ENCODE measurements at regions not wholly inside any gene's neighbourhood (a gene's known extent, or its start where the extent isn't known, plus 50 kb on each side); places are given as distances from the start of the nearest gene placed in this dataset.

DNA sequence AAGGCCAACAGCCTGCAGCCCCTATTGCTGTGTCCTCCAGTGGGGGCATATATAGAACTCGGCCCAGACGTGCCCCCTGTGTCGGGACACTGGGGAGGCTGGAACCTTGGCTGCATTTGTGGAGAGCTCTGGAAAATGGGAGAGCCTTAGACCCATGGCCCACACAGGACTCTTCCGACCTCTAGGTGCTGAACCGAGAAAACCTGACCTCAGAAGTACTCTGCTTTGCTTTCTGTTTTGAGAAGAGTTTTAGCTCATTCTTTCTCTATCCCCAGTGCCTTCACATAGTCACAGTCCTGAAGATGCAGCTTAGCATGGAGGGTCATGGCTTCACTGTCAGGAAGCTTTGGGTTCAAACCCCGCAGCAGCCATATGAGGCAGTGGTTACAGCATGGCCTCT, 271.8 kb upstream of the B3GAT1 start:
- no peak for DNase-seq (ENCODE audit: low read depth)
- H3K4me3 ChIP-seq (ENCODE audit: low read length), result no peak overlapping the region
- TF ChIP-seq CTCF (conservative IDR thresholded peaks at IDR 0.05; ENCODE audit: low read depth, low read length), result no peak

DNA sequence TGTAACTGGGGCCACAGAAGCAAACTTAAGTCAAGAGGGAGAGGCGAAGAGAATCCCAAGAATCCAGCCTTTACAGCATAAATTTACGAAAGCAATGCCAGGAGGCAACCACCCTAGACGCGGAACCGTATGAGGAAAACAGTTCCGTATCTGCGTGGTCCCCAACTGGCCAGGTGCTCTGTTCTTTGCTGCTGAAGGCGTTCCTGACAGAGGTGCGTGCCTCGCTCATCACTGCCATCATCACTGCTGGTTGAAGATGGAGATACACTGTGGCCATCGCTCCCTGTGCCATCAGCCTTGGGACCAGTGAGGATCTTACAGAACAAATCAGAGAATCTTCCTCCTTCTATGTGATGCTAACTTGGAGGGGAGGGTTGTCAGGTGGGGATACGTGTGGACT, 270.5 kb upstream of the B3GAT1 start:
- no peak for DNase-seq (ENCODE audit: low read depth)
- H3K4me3 ChIP-seq (ENCODE audit: low read length), result no peak overlapping the region
- TF ChIP-seq CTCF (conservative IDR thresholded peaks at IDR 0.05; ENCODE audit: low read depth, low read length), result no peak

GRCh38 chr11:134679592-134679991, 267.6 kb upstream of the B3GAT1 start:
- TF ChIP-seq CTCF (conservative IDR thresholded peaks at IDR 0.05; ENCODE audit: low read depth, low read length), result no peak
- no peak overlapping the region for H3K4me3 ChIP-seq (ENCODE audit: low read length)
- no peak for DNase-seq (ENCODE audit: low read depth)

DNA sequence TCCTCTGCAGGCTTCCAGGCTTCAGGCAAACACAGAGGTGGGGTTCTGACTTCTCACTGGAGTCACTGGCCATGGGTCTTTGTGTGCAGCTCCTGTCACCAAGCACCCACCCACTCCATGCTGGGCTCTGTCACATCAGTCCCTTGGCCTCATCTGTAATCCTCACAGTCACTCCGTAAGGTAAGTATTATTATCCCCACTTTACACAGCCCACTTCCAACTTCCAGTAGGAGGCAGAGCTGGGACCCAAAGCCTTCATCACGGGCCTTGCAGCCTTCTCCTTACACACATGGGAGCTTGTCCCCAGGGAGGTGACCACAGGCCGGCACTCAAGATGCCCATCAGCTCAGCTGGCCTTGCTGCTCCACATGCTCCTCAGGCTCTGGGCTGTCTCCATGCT, 266.7 kb upstream of the B3GAT1 start:
- no peak for TF ChIP-seq CTCF (conservative IDR thresholded peaks at IDR 0.05; ENCODE audit: low read depth, low read length)
- DNase-seq (ENCODE audit: low read depth), result no peak

DNA sequence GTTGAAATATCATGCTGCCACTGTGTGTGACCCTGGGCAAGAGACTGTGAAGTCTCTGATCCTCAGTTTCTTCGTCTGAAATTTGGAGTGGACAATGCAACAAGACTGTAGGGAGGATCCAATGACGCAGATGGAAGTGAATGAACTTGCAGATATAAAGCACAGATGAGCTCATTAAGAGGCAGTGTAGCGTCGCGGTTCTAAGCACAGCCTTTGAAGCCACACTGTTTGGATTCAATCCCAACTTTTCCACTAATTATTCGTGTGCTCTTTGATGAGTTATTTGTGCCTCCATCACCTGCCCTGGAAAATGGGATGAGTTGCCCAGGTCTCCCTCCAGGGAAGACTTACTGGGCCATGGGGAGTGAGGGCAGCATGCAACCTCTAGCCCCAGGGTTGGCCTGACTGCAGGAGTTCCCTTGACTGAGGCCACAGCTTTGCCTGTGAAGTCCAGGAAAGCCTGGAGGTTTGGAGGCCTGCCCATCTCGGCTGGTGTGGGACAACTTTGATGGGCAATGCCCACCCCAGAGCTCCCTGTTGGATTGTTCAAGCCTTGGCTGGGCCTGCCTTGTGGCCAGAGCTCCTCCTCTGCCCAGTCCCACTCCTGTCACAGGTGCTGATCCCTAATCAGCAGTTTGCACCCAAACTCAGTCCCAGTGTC, 266.0 kb upstream of the B3GAT1 start:
- TF ChIP-seq CTCF (conservative IDR thresholded peaks at IDR 0.05; ENCODE audit: low read depth, low read length), result no peak
- no peak for DNase-seq (ENCODE audit: low read depth)
- no peak overlapping the region for H3K4me3 ChIP-seq (ENCODE audit: low read length)

More for the DNA sequence above, 266.7 kb upstream of the B3GAT1 start:
- H3K4me3 ChIP-seq (ENCODE audit: low read length), result no peak overlapping the region

GRCh38 chr11:134677397-134677822, 265.4 kb upstream of the B3GAT1 start:
- DNase-seq (ENCODE audit: low read depth), result no peak
- no peak for TF ChIP-seq CTCF (conservative IDR thresholded peaks at IDR 0.05; ENCODE audit: low read depth, low read length)
- no peak overlapping the region for H3K4me3 ChIP-seq (ENCODE audit: low read length)

GRCh38 chr11:134676516-134677287, 264.7 kb upstream of the B3GAT1 start:
- DNase-seq (ENCODE audit: low read depth), result no peak
- no peak overlapping the region for H3K4me3 ChIP-seq (ENCODE audit: low read length)
- no peak for TF ChIP-seq CTCF (conservative IDR thresholded peaks at IDR 0.05; ENCODE audit: low read depth, low read length)
